Stimulated activated CD4-positive, alpha-beta T cell treated with anti-CD3 and anti-CD28 coated beads, TNF-alpha, amount 100 ng/mL, for 48 hours (primary cell): ENCODE measurements at regions not wholly inside any gene's neighbourhood (a gene's known extent, or its start where the extent isn't known, plus 50 kb on each side); places are given as distances from the start of the nearest gene placed in this dataset.

Experiments used
- DNase-seq, 3 donors: peaks; one replicate each; pipeline ENCODE4 v3.0.0-alpha.2; 2020; ENCODE audit warnings: low read depth in 3 of 3

GRCh38 chr2:153196378-153197058 lies 282.0 kb downstream of the RPRM start:
- DNase-seq, result no peak

DNA sequence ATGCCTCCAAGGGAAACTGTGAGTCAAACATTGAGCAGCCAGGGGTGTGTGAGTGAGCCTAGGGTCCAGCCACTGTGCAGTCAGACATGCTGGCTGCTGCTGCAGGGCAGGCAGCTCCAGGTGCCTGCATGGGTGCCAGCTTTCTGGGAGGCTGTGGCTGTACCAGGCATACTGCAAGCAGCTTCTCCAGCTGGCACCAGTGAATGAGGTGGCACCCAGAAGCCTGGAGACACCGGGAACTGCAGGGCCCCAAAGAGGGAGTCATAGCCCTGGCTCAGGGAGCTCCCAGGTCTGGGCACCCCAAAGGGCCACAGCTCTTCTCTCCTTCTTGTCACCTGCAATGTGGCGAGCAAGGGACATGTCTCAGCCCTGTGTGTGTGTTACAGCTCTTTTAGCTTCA lies 283.2 kb downstream of the RPRM start:
- no peak for DNase-seq

DNA sequence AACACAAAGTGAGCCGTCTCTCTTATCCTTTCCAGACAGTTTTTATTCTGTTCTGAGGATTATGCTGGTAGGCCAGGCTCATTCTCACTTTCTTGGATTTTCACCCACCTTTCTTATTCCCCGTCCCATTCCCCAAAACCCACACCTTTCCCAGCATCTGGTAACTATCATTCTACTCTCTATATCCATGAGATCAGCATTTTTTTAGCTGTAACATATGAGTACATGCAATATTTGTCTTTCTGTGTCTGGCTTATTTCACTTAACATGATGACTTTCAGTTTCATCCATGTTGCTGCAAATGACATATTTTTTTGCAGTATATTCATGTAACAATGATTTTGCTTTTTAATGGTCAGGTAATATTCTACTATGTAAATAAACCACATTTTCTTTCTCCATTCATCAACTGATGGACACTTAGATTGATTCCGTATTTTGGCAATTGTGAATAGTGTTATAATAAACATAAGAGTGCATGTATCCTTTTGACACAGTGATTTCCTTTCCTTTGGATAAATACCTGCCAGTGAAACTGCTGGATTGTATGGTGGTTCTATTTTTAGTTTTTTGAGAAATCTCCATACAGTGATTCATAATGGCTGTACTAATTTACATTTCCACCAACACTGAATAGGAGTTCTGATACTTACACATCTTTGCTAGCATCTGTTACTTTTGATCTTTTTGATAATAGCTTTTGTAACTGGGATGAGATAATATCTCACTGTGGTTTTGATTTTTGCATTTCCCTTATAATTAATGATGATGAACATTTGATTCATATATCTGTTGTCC lies 289.3 kb downstream of the RPRM start:
- DNase-seq, result no peak

DNA sequence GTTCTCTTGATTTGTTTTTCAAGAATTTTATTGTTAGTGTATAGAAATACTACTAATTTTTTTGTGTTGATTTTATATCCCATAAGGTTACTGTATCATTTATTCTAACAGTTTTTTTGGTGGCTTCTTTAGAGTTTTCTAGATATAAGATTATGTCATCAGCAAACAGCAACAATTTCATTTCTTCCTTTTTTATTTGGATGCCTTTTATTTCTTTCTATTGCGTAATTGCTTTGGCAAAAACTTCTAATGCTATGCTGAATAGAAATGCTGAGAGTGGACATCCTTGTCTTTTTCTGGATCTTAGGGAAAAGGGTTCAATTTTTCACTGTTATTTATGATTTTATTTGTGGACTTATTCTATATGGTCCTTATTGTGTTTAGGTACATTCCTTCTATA lies 298.8 kb downstream of the RPRM start:
- DNase-seq, result no peak

- DNase-seq, result no peak
Observed at GRCh38 chr2:153169609-153170008, 309.0 kb downstream of the RPRM start.

DNA sequence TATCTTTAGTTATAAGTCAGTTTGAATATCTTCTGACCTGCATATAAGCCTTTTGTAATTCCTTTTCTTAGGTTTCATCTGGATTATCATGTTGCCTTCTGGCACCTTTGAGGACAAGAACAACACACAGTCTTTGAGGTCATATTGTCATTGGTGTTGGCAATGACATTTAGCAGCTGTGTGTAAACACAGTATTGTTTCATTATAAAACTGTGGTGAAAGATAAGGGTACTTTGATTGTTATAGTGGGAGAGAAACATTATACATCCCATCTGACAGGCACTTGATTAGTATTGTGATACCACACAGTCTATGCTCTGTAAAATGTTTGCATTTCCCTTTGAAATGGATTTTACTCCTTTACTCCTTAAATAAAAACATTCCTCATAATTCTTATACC lies 313.5 kb downstream of the RPRM start:
- no peak for DNase-seq

DNA sequence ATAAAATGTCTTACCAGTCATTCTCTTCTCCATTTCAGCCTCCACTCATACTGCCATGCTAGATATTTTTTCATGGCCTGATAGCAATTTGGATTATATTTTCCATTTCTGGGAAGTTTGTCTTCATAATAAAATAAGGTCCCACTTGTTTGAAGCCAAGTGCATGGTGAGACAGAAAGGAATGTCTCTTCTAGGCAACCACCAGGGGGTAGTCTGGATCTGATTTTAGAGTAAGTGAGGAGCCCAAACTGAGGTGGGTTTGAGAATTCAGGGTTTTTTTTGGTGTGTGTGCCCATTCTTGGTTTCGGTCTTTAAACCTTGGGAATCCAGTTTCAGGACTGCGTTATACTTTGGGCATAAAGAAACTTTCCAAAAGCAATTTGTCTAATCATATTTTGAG lies 315.5 kb downstream of the RPRM start:
- no peak for DNase-seq

GRCh38 chr2:153156743-153157142 lies 321.8 kb downstream of the RPRM start:
- DNase-seq, result no peak

DNA sequence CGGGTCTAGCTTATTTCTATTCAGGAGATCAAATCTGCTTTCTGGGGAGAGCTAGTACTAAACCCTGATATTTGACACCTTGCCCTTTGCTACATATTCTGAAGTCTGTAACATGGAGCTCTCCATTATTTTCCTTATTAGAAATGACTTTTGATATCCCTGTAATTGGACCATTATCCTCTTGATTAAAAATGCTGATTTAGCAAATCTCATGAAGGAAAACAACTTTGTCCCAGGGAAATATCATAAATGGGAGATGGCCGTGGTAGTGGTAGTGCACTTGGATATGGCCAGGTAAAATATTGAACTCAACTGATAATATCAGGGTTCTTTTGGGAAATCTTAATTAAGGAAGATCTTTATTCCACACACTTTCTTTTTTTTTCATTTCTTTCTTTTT lies 326.5 kb downstream of the RPRM start:
- no peak for DNase-seq

DNA sequence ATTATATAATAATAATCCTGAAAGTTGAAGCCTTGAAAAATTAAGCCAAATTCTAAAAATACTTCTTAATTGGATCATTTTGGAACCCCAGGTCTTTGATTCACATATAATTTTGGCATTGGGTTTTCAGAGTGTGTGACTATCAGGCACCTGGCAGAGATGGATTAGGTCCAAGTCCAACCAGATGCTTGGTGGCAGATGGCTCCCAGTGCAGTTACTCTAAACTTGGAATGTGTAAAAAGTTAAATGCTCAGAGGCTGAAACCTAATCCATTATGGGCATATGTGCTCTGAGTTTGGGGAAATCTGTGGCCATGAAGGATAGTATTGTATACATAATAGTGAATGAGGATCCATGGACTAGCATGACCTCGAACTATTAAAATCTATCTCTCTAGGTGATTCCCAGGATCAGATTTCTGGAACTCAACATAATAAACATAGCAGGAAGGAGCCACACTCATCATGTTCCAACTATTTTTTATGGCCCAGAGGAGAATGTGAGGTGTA lies 333.0 kb downstream of the RPRM start:
- no peak for DNase-seq

DNA sequence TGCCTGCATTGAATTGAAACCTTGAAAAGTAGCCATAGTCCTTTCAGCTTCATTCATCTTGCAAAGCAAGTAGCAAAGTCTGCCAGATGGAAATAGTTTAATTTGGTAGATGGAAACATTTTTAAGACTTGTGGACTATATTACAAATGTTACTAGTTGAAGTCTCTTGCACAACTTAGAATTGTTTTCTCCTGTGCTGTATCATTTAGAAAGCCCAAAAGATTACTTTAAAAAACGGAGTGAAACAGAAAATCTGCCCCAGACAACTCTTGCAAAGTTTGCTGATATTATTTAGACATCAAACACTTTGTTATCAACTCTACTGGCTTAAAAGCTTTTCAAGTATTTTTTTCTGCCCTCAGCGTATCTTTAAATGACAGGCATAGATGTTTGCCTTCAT lies 335.0 kb downstream of the RPRM start:
- no peak for DNase-seq

DNA sequence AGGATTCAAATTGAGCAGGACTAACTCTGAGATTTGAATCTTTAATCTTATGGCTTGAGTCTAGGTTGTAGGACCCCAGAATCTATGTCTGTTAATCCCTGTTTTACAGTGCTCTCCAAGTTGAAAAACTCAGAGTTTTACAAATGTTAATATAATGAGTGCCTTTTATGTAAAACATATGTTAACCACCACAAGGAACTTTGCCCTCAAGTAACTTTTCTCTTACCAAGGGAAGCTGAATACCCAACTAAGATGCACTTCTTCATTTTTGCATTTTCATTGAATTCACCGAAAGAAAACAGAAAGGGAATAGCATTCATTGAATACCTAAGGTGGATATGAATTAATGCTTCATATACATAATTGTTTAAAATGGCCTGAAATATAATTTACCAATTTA lies 338.1 kb downstream of the RPRM start:
- no peak for DNase-seq

- DNase-seq, result no peak
Observed at GRCh38 chr2:153138651-153139375, 339.7 kb downstream of the RPRM start.

DNA sequence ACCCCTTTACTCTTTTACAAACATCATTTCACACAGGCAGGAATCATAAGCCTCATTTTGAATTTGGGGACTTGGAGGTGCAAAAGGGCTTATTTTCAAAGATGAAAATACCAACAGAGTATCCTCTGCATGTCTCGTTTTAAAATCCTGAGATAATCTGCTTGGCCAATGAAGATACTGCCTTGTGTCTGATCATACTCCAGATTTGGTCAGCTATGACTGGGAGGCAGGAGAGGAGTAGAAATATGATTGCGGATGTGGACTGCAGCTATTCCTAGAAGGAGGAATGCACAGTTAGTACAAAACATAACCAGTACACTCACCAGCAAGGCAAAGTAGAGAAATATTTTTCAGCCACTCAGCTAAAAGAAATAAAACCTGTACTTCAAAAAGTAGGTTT lies 342.3 kb downstream of the RPRM start:
- DNase-seq, result no peak

DNA sequence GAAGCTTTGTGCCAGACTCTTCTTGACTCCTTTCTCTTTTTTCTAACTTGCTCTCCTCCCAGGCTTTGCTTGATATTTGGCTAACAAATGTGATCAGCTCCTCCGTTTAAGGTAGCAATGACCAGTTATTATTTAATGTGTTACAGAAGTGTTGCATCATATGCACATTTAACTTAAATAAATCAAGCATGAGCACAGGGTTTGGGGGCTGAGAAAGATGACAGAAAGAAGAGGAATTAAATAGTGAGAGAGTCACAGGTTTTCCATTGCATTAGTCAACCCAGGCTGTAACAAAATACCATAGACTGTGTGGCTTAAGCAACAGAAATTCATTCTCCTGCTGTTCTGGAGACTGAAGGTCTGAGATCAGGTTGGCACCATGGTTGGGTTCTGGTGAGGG lies 343.8 kb downstream of the RPRM start:
- no peak for DNase-seq

GRCh38 chr2:153133716-153134115 lies 344.8 kb downstream of the RPRM start:
- DNase-seq, result no peak

DNA sequence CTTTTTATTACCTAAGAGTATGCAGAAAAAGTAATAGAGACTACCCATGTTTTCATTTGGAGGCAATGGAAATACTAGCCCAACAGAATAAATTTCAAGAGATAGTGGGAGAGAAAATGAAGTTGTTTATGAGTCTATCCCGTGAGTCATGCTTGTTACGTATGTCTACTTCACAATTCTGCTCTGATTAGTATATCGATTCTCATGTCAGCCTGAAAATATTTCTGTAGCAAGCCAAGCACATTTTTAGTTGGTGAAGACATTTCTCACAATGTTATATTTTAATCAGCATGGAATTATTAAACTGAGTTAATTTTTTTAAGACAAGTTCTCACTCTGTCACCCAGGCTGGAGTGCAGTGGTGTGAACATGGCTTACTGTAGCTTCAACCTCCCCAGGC lies 346.1 kb downstream of the RPRM start:
- DNase-seq, result no peak

GRCh38 chr2:153115141-153115540 lies 363.4 kb downstream of the RPRM start:
- no peak for DNase-seq

DNA sequence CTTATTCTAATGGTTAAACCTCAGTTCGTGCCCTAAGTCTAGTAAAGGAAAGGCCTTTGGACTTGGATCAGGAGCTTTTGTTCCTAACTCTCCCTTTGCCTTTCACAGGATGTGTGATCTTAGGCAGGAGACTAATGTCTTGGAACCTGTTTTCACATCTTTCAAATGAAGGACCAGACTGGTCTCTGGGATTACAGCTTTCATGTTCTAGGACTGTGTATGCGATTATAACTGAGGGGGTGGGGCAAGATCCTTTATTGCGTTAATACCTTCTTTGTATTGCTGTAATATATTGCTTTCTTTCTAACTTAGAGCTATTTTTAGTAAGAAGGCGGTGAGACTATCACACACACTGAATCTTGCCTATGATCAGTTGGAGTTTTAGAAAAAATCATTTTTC lies 368.1 kb downstream of the RPRM start:
- no peak for DNase-seq

- DNase-seq, result no peak
Observed at GRCh38 chr2:153109793-153110192, 368.8 kb downstream of the RPRM start.

DNA sequence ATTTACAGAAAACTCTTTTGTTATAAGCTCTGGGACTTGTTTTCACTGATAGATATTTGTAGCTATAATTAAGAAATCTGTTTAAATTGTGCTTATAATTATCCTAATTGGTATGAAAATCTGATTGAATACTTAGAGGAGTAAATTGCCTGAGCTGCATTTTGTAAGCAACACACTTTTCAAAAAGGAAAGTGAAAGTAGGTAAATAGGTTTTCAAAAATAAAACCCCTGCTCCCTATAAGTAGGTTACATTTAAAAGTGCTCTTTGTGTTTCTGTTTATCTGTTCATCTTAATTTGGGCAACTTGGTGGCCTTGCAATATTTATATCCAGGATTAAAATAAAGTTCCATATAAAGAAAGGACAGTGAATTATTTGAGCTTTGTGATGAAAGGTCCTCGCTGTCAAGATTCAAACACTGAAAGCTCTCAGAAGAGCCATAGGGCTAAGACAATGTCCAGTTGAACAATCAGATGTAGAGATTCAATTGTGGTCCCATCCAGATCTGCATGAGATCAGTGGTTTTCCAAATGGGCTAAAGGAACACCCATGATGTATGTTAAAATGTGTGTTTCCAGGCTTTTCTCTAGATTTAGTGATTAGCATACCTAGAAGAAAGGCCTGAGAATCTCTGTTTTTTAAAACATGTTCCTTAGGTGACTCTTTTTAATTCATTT lies 371.6 kb downstream of the RPRM start:
- no peak for DNase-seq
